ENCODE measurements at regions not wholly inside any gene's neighbourhood (a gene's known extent, or its start where the extent isn't known, plus 50 kb on each side); places are given as distances from the start of the nearest gene placed in this dataset.

GRCh38 chr2:6308986-6309385 lies 556.7 kb downstream of the CMPK2 start:
- Histone ChIP-seq H3K27me3 (ENCODE audit: insufficient read depth, low read length) (no peaks in the 10 kb centered on the region), H3K27ac (ENCODE audit: low read depth, low read length) (no peak overlapping the region), H4K20me1 (ENCODE audit: insufficient read depth, low read length) (no peaks in the 10 kb centered on the region), H3K36me3 (ENCODE audit: insufficient read depth, low read length) (no peaks in the 10 kb centered on the region), H3K9ac (ENCODE audit: low read length) (no peak overlapping the region), H3K4me3 (ENCODE audit: insufficient read depth, low read depth, low read length) (no peak overlapping the region), H3K9me3 (ENCODE audit: insufficient read depth, low read depth, low read length) (no peaks in the 10 kb centered on the region), H3K4me1 (ENCODE audit: insufficient read depth, low read length) (no peaks in the 10 kb centered on the region), H3K4me2 (ENCODE audit: low read length) (no peak overlapping the region), H3K79me2 (ENCODE audit: insufficient read depth, low read length) (no peaks in the 10 kb centered on the region), H2AFZ (ENCODE audit: low read depth, low read length) (no peak overlapping the region)
- Mint-ChIP-seq H3K4me3 (ENCODE audit: unreplicated experiment) (no peak overlapping the region), H3K9me3 (ENCODE audit: unreplicated experiment) (no peaks in the 10 kb centered on the region), H3K27me3 (ENCODE audit: low read depth, unreplicated experiment) (peaks cover 2% of the 10 kb centered on the region), H3K4me1 (ENCODE audit: low read depth, unreplicated experiment) (no peaks in the 10 kb centered on the region), H3K27ac (ENCODE audit: unreplicated experiment) (no peak overlapping the region), H3K36me3 (ENCODE audit: low read depth, unreplicated experiment) (no peaks in the 10 kb centered on the region)
- FAIRE-seq (no peak), DNase-seq (ENCODE audit: low read depth) (no peak)
- TF ChIP-seq EZH2 (IDR thresholded peaks at IDR 0.05; ENCODE audit: insufficient read depth, low read length) (no peak), CTCF (IDR thresholded peaks at IDR 0.05; ENCODE audit: insufficient read depth, low read depth, low read length) (no peak)

GRCh38 chr2:6309415-6310255 lies 556.1 kb downstream of the CMPK2 start:
- H3K27ac Mint-ChIP-seq (ENCODE audit: unreplicated experiment): no peak overlapping the region
- H4K20me1 ChIP-seq (ENCODE audit: insufficient read depth, low read length): no peaks in the 10 kb centered on the region
- peaks cover under 1% of the 10 kb centered on the region for H3K27me3 Mint-ChIP-seq (ENCODE audit: low read depth, unreplicated experiment)
- no peaks in the 10 kb centered on the region for H3K9me3 ChIP-seq (ENCODE audit: insufficient read depth, low read depth, low read length)
- no peak overlapping the region for H3K4me3 Mint-ChIP-seq (ENCODE audit: unreplicated experiment)
- H3K4me1 ChIP-seq (ENCODE audit: insufficient read depth, low read length): no peaks in the 10 kb centered on the region
- H3K36me3 Mint-ChIP-seq (ENCODE audit: low read depth, unreplicated experiment): no peaks in the 10 kb centered on the region
- TF ChIP-seq EZH2 (IDR thresholded peaks at IDR 0.05; ENCODE audit: insufficient read depth, low read length): no peak
- TF ChIP-seq CTCF (IDR thresholded peaks at IDR 0.05; ENCODE audit: insufficient read depth, low read depth, low read length): no peak
- H3K4me3 ChIP-seq (ENCODE audit: insufficient read depth, low read depth, low read length): no peak overlapping the region
- H3K79me2 ChIP-seq (ENCODE audit: insufficient read depth, low read length): no peaks in the 10 kb centered on the region
- H3K4me2 ChIP-seq (ENCODE audit: low read length): no peak overlapping the region
- DNase-seq (ENCODE audit: low read depth): no peak
- H2AFZ ChIP-seq (ENCODE audit: low read depth, low read length): no peak overlapping the region
- no peak overlapping the region for H3K9ac ChIP-seq (ENCODE audit: low read length)
- FAIRE-seq: no peak
- H3K9me3 Mint-ChIP-seq (ENCODE audit: unreplicated experiment): no peaks in the 10 kb centered on the region
- no peaks in the 10 kb centered on the region for H3K27me3 ChIP-seq (ENCODE audit: insufficient read depth, low read length)
- H3K27ac ChIP-seq (ENCODE audit: low read depth, low read length): no peak overlapping the region
- H3K4me1 Mint-ChIP-seq (ENCODE audit: low read depth, unreplicated experiment): peaks cover 3% of the 10 kb centered on the region
- no peaks in the 10 kb centered on the region for H3K36me3 ChIP-seq (ENCODE audit: insufficient read depth, low read length)
